HepG2 (cell line): ENCODE measurements at regions not wholly inside any gene's neighbourhood (a gene's known extent, or its start where the extent isn't known, plus 50 kb on each side); places are given as distances from the start of the nearest gene placed in this dataset.

ENCODE experiments used
- ASH2L ChIP-seq: fragments of 300-600, 200-600 bp; sonication (generic); IDR thresholded peaks from 2 replicates; pipeline ENCODE4 v1.7.0; 2017; ENCODE audit warnings: low read depth, mild to moderate bottlenecking, moderate library complexity, mixed read lengths, low read length; ENCODE audit not compliant: insufficient read length
- ESRRA ChIP-seq: sonication (generic); formaldehyde crosslinking; IDR thresholded peaks from 2 replicates; pipeline ENCODE4 v1.5.1; 2020; ENCODE audit warnings: mild to moderate bottlenecking, low read depth, missing genetic modification reagents
- GZF1 ChIP-seq: sonication (generic); formaldehyde crosslinking; IDR thresholded peaks from 2 replicates; pipeline ENCODE4 v1.5.1; 2020; ENCODE audit warnings: mild to moderate bottlenecking, missing genetic modification reagents
- HDAC1 ChIP-seq: sonication (generic); formaldehyde crosslinking; IDR thresholded peaks from 2 replicates; pipeline ENCODE4 v1.5.1; 2020; ENCODE audit warnings: mild to moderate bottlenecking, missing genetic modification reagents
- IRF9 ChIP-seq: sonication (generic); formaldehyde crosslinking; IDR thresholded peaks from 2 replicates; pipeline ENCODE4 v1.8.0; 2022; ENCODE audit warnings: missing genetic modification reagents, mild to moderate bottlenecking, borderline replicate concordance
- NR2F6 ChIP-seq, 2 experiments: IDR thresholded peaks; 2 replicates each; pipeline ENCODE4 v1.6.1; 2016; ENCODE audit warnings: antibody characterized with exemption in 1 of 2, mild to moderate bottlenecking in 1 of 2
- RORA ChIP-seq: sonication (generic); formaldehyde crosslinking; IDR thresholded peaks from 2 replicates; pipeline ENCODE4 v1.5.0; 2020; ENCODE audit warnings: mild to moderate bottlenecking, missing genetic modification reagents, moderate library complexity
- TF ChIP-seq, protein P1 (sequence below): sonication (generic); formaldehyde crosslinking; IDR thresholded peaks from 2 replicates; pipeline ENCODE4 v1.4.0; 2020; ENCODE audit warnings: missing genetic modification reagents, borderline replicate concordance

DNA sequence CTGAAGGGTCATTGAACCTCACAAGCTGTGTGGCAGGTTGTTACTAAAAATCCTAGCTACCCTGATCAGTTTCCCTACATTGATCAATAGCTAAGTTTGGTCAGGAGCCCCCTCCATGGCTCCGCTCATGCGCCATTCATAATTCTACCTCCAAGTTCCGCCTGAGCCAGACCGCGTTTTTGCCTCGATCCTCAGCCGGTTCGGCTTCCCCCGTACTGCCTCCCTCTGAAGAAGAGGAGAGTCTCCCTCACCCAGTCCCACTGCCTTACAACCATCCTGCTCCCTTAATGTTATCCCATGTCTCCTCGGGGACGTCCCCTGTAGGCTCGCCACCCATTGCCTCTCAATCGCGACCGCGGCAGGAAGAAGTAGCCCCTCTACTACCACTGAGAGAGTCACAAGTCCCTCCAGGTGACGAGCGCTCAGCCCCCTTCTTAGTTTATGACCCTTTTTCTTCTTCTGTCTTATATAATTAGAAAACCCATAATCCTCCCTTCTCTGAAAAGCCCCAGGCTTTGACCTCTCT lies 158.2 kb downstream of the DEFB131A start:
- TF ChIP-seq GZF1 (CRISPR knock-in tag) (no peak), ASH2L (no peak), ESRRA (CRISPR knock-in tag) (no peak), RORA (CRISPR knock-in tag) (no peak), IRF9 (CRISPR knock-in tag) (no peak), NR2F6 (IDR thresholded peaks at IDR 0.05) (no peak), NR2F6 (CRISPR knock-in tag; IDR thresholded peaks at IDR 0.05) (no peak), HDAC1 (CRISPR knock-in tag) (no peak)
- TF ChIP-seq, protein P1, sequence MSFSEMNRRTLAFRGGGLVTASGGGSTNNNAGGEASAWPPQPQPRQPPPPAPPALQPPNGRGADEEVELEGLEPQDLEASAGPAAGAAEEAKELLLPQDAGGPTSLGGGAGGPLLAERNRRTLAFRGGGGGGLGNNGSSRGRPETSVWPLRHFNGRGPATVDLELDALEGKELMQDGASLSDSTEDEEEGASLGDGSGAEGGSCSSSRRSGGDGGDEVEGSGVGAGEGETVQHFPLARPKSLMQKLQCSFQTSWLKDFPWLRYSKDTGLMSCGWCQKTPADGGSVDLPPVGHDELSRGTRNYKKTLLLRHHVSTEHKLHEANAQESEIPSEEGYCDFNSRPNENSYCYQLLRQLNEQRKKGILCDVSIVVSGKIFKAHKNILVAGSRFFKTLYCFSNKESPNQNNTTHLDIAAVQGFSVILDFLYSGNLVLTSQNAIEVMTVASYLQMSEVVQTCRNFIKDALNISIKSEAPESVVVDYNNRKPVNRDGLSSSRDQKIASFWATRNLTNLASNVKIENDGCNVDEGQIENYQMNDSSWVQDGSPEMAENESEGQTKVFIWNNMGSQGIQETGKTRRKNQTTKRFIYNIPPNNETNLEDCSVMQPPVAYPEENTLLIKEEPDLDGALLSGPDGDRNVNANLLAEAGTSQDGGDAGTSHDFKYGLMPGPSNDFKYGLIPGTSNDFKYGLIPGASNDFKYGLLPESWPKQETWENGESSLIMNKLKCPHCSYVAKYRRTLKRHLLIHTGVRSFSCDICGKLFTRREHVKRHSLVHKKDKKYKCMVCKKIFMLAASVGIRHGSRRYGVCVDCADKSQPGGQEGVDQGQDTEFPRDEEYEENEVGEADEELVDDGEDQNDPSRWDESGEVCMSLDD (CRISPR knock-in tag) = no peak
